ENCODE measurements at regions not wholly inside any gene's neighbourhood (a gene's known extent, or its start where the extent isn't known, plus 50 kb on each side); places are given as distances from the start of the nearest gene placed in this dataset.

GRCh38 chr20:50379991-50380696 lies 130.0 kb upstream of the PTPN1 start:
- no peak for TF ChIP-seq CTCF (IDR thresholded peaks at IDR 0.05; ENCODE audit: insufficient read depth, low read length, poor library complexity, severe bottlenecking)
- TF ChIP-seq EZH2phosphoT487 (conservative IDR thresholded peaks at IDR 0.05; ENCODE audit: low read length), result no peak

Data from SU-DHL-6 (cell line).